ENCODE measurements at regions not wholly inside any gene's neighbourhood (a gene's known extent, or its start where the extent isn't known, plus 50 kb on each side); places are given as distances from the start of the nearest gene placed in this dataset.

DNA sequence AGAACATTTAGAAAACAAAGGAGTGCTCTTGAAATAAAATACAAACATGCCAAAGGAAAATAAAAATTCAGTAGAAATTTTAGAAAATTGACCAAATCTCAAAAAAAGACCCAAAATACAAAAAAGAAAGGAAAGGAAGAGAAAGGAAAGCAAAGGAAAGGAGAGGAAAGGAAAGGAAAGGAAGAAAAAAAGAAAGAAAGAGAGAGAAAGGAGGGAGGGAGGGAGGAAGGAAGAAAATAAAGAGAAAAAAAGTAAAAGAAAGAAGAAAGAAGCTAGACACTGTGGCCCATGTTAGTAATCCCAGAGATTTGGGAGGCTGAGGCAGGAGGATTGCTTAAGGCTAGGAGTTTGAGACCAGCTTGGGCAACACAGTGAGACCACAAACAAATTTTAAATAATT lies 500.1 kb upstream of the VRK2 start:
- TF ChIP-seq, protein P1, sequence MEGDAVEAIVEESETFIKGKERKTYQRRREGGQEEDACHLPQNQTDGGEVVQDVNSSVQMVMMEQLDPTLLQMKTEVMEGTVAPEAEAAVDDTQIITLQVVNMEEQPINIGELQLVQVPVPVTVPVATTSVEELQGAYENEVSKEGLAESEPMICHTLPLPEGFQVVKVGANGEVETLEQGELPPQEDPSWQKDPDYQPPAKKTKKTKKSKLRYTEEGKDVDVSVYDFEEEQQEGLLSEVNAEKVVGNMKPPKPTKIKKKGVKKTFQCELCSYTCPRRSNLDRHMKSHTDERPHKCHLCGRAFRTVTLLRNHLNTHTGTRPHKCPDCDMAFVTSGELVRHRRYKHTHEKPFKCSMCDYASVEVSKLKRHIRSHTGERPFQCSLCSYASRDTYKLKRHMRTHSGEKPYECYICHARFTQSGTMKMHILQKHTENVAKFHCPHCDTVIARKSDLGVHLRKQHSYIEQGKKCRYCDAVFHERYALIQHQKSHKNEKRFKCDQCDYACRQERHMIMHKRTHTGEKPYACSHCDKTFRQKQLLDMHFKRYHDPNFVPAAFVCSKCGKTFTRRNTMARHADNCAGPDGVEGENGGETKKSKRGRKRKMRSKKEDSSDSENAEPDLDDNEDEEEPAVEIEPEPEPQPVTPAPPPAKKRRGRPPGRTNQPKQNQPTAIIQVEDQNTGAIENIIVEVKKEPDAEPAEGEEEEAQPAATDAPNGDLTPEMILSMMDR (IDR thresholded peaks at IDR 0.05; ENCODE audit: poor library complexity): no peak
- TF ChIP-seq EZH2 (IDR thresholded peaks at IDR 0.05; ENCODE audit: borderline replicate concordance): no peak

All from hepatocyte (in vitro differentiated cells).